ENCODE measurements at regions not wholly inside any gene's neighbourhood (a gene's known extent, or its start where the extent isn't known, plus 50 kb on each side); places are given as distances from the start of the nearest gene placed in this dataset.
"Not testable (repeated sequence)": the region's sequence is repeated elsewhere in the genome, so short reads cannot be mapped to it uniquely, and the experiment has no call there.

- DNase-seq (ENCODE audit: low read depth, low spot score): no peak
- no peak overlapping the region for H3K9ac ChIP-seq (ENCODE audit: insufficient read length, low read depth)
- H3K4me1 ChIP-seq (ENCODE audit: insufficient read depth, insufficient read length): no peaks in the 10 kb centered on the region
- H3K9me3 ChIP-seq (ENCODE audit: insufficient read depth, low read length): no peaks in the 10 kb centered on the region
- H3K36me3 ChIP-seq (ENCODE audit: insufficient read depth, insufficient read length, low read length): no peaks in the 10 kb centered on the region
- TF ChIP-seq ZNF274 (IDR thresholded peaks at IDR 0.05; ENCODE audit: low read depth, low read length) (no peak), SUZ12 (IDR thresholded peaks at IDR 0.05; ENCODE audit: extremely low read depth, insufficient read depth, insufficient read length) (no peak), YY1 (IDR thresholded peaks at IDR 0.05; ENCODE audit: insufficient read depth, insufficient read length) (no peak)
- H3K27me3 ChIP-seq (ENCODE audit: insufficient read depth, insufficient read length): no peaks in the 10 kb centered on the region
- no peak overlapping the region for H3K4me3 ChIP-seq (ENCODE audit: insufficient read length, low read depth)
Measured at GRCh38 chr7:49030221-49030620, 105.9 kb downstream of the CDC14C start.

GRCh38 chr7:49033140-49033539 is 108.8 kb downstream of the CDC14C start:
- H3K4me3 ChIP-seq (ENCODE audit: insufficient read length, low read depth); H3K9ac ChIP-seq (ENCODE audit: insufficient read length, low read depth); DNase-seq (ENCODE audit: low read depth, low spot score); H3K36me3 ChIP-seq (ENCODE audit: insufficient read depth, insufficient read length, low read length); H3K9me3 ChIP-seq (ENCODE audit: insufficient read depth, low read length); H3K27me3 ChIP-seq (ENCODE audit: insufficient read depth, insufficient read length); H3K4me1 ChIP-seq (ENCODE audit: insufficient read depth, insufficient read length): not testable (repeated sequence)

DNA sequence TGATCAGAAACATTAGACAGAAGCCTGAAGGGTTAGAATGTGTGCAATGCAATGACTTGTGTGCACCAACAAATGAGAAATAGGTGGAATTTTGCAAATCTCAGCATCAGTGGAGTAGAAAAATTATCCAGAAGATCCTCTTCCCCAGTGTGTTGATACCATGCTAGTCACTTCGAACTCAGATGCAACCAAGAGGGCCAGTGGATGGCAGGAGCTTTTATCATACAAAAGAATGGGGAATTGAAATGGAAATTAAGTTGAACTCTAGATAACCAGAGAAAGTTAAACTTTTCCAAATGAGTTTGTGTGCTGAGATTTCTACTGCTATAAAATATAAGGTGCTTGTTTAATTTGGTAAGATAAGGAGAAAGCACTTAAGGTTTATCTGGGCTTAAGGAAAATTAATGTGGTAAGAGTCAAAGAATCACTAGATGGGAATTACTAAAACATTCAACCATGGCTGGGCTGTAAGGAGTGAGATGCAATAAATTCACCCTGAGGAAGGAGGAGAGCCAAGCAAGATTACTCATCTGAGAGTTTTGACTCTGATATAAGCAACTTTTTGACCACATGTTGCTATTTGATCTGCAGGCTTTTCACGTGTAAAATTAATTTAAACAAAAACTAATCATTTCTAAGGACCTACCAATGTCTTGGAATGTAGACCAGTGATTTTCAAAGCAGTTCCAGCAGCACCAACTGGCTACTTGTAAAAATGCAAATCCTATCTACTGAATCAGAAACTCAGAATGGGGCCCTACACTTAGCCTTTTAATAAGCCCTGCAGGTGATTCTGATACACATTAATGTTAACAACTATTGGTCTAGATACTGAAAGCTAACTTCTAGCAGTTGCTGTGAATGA is 113.2 kb downstream of the CDC14C start:
- H3K36me3 ChIP-seq (ENCODE audit: insufficient read depth, insufficient read length, low read length): no peaks in the 10 kb centered on the region
- no peaks in the 10 kb centered on the region for H3K4me1 ChIP-seq (ENCODE audit: insufficient read depth, insufficient read length)
- no peak for TF ChIP-seq YY1 (IDR thresholded peaks at IDR 0.05; ENCODE audit: insufficient read depth, insufficient read length)
- no peak for TF ChIP-seq SUZ12 (IDR thresholded peaks at IDR 0.05; ENCODE audit: extremely low read depth, insufficient read depth, insufficient read length)
- no peak for TF ChIP-seq ZNF274 (IDR thresholded peaks at IDR 0.05; ENCODE audit: low read depth, low read length)
- no peak overlapping the region for H3K4me3 ChIP-seq (ENCODE audit: insufficient read length, low read depth)
- H3K27me3 ChIP-seq (ENCODE audit: insufficient read depth, insufficient read length): no peaks in the 10 kb centered on the region
- no peak overlapping the region for H3K9ac ChIP-seq (ENCODE audit: insufficient read length, low read depth)
- peak; percentile 47 for DNase-seq (ENCODE audit: low read depth, low spot score)
- no peaks in the 10 kb centered on the region for H3K9me3 ChIP-seq (ENCODE audit: insufficient read depth, low read length)

- no peaks in the 10 kb centered on the region for H3K9me3 ChIP-seq (ENCODE audit: insufficient read depth, low read length)
- no peak overlapping the region for H3K4me3 ChIP-seq (ENCODE audit: insufficient read length, low read depth)
- no peak overlapping the region for H3K9ac ChIP-seq (ENCODE audit: insufficient read length, low read depth)
- no peaks in the 10 kb centered on the region for H3K36me3 ChIP-seq (ENCODE audit: insufficient read depth, insufficient read length, low read length)
- no peak for TF ChIP-seq SUZ12 (IDR thresholded peaks at IDR 0.05; ENCODE audit: extremely low read depth, insufficient read depth, insufficient read length)
- no peak for TF ChIP-seq YY1 (IDR thresholded peaks at IDR 0.05; ENCODE audit: insufficient read depth, insufficient read length)
- TF ChIP-seq ZNF274 (IDR thresholded peaks at IDR 0.05; ENCODE audit: low read depth, low read length): no peak
- H3K4me1 ChIP-seq (ENCODE audit: insufficient read depth, insufficient read length): no peaks in the 10 kb centered on the region
- no peak for DNase-seq (ENCODE audit: low read depth, low spot score)
- H3K27me3 ChIP-seq (ENCODE audit: insufficient read depth, insufficient read length): no peaks in the 10 kb centered on the region
Measured at GRCh38 chr7:49038821-49039358, 114.5 kb downstream of the CDC14C start.

DNA sequence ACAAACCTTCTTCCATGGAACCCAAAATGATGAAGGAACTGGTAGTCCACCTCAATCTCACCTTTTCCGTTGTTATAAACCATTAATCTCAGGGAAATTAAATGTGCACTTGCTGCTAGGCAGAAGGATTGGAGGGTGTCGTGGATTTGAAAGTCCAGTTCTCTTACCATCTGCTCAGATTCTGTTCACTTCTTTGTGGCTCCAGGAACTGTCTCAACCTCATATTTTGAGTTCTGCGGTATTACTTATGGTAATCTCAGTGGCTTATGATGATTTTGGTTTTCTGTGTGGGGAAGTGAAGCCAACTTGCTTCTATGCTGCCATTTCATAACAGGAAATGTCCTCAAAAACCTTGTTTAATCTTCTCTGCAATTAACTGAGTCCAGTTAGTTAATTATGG is 136.4 kb downstream of the CDC14C start:
- Histone ChIP-seq H3K27me3 (ENCODE audit: insufficient read depth, insufficient read length) (no peaks in the 10 kb centered on the region), H3K4me3 (ENCODE audit: insufficient read length, low read depth) (no peak overlapping the region), H3K36me3 (ENCODE audit: insufficient read depth, insufficient read length, low read length) (no peaks in the 10 kb centered on the region), H3K9me3 (ENCODE audit: insufficient read depth, low read length) (no peaks in the 10 kb centered on the region), H3K4me1 (ENCODE audit: insufficient read depth, insufficient read length) (no peaks in the 10 kb centered on the region), H3K9ac (ENCODE audit: insufficient read length, low read depth) (no peak overlapping the region)
- TF ChIP-seq SUZ12 (IDR thresholded peaks at IDR 0.05; ENCODE audit: extremely low read depth, insufficient read depth, insufficient read length): no peak
- TF ChIP-seq YY1 (IDR thresholded peaks at IDR 0.05; ENCODE audit: insufficient read depth, insufficient read length): no peak
- no peak for TF ChIP-seq ZNF274 (IDR thresholded peaks at IDR 0.05; ENCODE audit: low read depth, low read length)
- DNase-seq (ENCODE audit: low read depth, low spot score): no peak

DNA sequence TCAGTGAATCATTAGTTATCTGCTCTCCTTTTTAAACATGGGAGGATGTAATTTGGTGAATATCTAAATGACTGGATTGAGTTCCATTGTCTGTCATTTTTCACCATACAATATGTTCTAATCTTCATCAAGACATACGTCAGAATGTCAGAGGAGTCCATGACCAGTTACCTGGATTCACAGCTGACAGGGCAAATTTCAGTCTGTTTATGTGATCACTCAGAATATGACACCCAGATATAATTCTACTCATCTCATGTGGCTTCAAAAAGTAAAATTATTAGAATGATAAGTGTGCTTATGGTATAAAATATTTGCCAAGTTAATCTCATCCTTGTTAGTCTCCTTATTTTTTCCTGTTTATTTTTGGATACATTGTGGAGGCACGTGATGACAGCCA is 150.2 kb downstream of the CDC14C start:
- no peak overlapping the region for H3K4me3 ChIP-seq (ENCODE audit: insufficient read length, low read depth)
- TF ChIP-seq ZNF274 (IDR thresholded peaks at IDR 0.05; ENCODE audit: low read depth, low read length) (no peak), SUZ12 (IDR thresholded peaks at IDR 0.05; ENCODE audit: extremely low read depth, insufficient read depth, insufficient read length) (no peak), YY1 (IDR thresholded peaks at IDR 0.05; ENCODE audit: insufficient read depth, insufficient read length) (no peak)
- H3K27me3 ChIP-seq (ENCODE audit: insufficient read depth, insufficient read length): no peaks in the 10 kb centered on the region
- no peaks in the 10 kb centered on the region for H3K36me3 ChIP-seq (ENCODE audit: insufficient read depth, insufficient read length, low read length)
- H3K4me1 ChIP-seq (ENCODE audit: insufficient read depth, insufficient read length): no peaks in the 10 kb centered on the region
- DNase-seq (ENCODE audit: low read depth, low spot score): no peak
- H3K9ac ChIP-seq (ENCODE audit: insufficient read length, low read depth): no peak overlapping the region
- peaks cover 11% of the 10 kb centered on the region; the same call in 1 of the 2 replicates for H3K9me3 ChIP-seq (ENCODE audit: insufficient read depth, low read length)

- H3K4me3 ChIP-seq (ENCODE audit: insufficient read length, low read depth): no peak overlapping the region
- H3K9me3 ChIP-seq (ENCODE audit: insufficient read depth, low read length): peaks cover 11% of the 10 kb centered on the region; the same call in 1 of the 2 replicates
- no peaks in the 10 kb centered on the region for H3K36me3 ChIP-seq (ENCODE audit: insufficient read depth, insufficient read length, low read length)
- no peak overlapping the region for H3K9ac ChIP-seq (ENCODE audit: insufficient read length, low read depth)
- no peaks in the 10 kb centered on the region for H3K27me3 ChIP-seq (ENCODE audit: insufficient read depth, insufficient read length)
- TF ChIP-seq YY1 (IDR thresholded peaks at IDR 0.05; ENCODE audit: insufficient read depth, insufficient read length): no peak
- TF ChIP-seq ZNF274 (IDR thresholded peaks at IDR 0.05; ENCODE audit: low read depth, low read length): no peak
- TF ChIP-seq SUZ12 (IDR thresholded peaks at IDR 0.05; ENCODE audit: extremely low read depth, insufficient read depth, insufficient read length): no peak
- H3K4me1 ChIP-seq (ENCODE audit: insufficient read depth, insufficient read length): no peaks in the 10 kb centered on the region
- DNase-seq (ENCODE audit: low read depth, low spot score): no peak
Measured at GRCh38 chr7:49080896-49081475, 156.6 kb downstream of the CDC14C start.
